SU-DHL-6 (cell line): ENCODE measurements at regions not wholly inside any gene's neighbourhood (a gene's known extent, or its start where the extent isn't known, plus 50 kb on each side); places are given as distances from the start of the nearest gene placed in this dataset.

ENCODE experiments used
- H2AFZ ChIP-seq: fragments of 200-600 bp; sonication (generic); 2 replicates; pipeline ENCODE4 v1.6.1; 2014; ENCODE audit warnings: low read depth, mild to moderate bottlenecking, moderate library complexity, mixed read lengths, antibody characterized with exemption, low read length; ENCODE audit not compliant: severe bottlenecking
- H3F3A ChIP-seq: fragments of 200-600 bp; shearing (Covaris generic); 2 replicates; pipeline ENCODE4 v1.6.0; 2016; ENCODE audit warnings: antibody characterized with exemption, mild to moderate bottlenecking; ENCODE audit not compliant: insufficient read depth
- H3K27ac ChIP-seq: fragments of 200-600 bp; sonication (generic); 2 replicates; pipeline ENCODE4 v1.5.1; 2016; ENCODE audit warnings: low read depth, mild to moderate bottlenecking, low read length, moderate library complexity, mixed read lengths
- H3K27me3 ChIP-seq: fragments of 200-600 bp; sonication (generic), shearing (Covaris generic); 2 replicates; pipeline ENCODE4 v1.6.0; 2014; ENCODE audit warnings: mild to moderate bottlenecking, low read length
- H3K36me3 ChIP-seq: fragments of 200-600 bp; sonication (generic); 2 replicates; pipeline ENCODE4 v1.6.1; 2014; ENCODE audit warnings: mild to moderate bottlenecking, low read length, mixed read lengths
- H3K4me2 ChIP-seq: fragments of 300-600, 200-600 bp; shearing (Covaris generic), sonication (generic); 2 replicates; pipeline ENCODE4 v1.6.0; 2014; ENCODE audit warnings: low read length, low read depth, mild to moderate bottlenecking; ENCODE audit not compliant: poor library complexity, severe bottlenecking
- H3K4me3 ChIP-seq: fragments of 200-600 bp; sonication (generic); 2 replicates; pipeline ENCODE4 v1.5.1; 2014; ENCODE audit warnings: antibody characterized with exemption, low read length, mild to moderate bottlenecking, mixed read lengths; ENCODE audit not compliant: insufficient read depth, poor library complexity, severe bottlenecking
- H3K79me2 ChIP-seq: fragments of 200-600 bp; sonication (generic); 2 replicates; pipeline ENCODE4 v1.6.1; 2014; ENCODE audit warnings: mild to moderate bottlenecking, low read length, moderate library complexity; ENCODE audit not compliant: insufficient read depth
- H3K9ac ChIP-seq: fragments of 200-600 bp; sonication (generic); 2 replicates; pipeline ENCODE4 v1.7.0; 2014; ENCODE audit warnings: mild to moderate bottlenecking, low read length
- H3K9me2 ChIP-seq: fragments of 200-600 bp; sonication (generic); replicated peaks from 2 replicates; pipeline ENCODE4 v1.6.1; 2014; ENCODE audit warnings: low read length; ENCODE audit not compliant: insufficient read depth
- H3K9me3 ChIP-seq: fragments of 200-600 bp; sonication (generic); 2 replicates; pipeline ENCODE4 v1.6.1; 2014; ENCODE audit warnings: low read length, mixed read lengths; ENCODE audit not compliant: insufficient read depth
- H4K20me1 ChIP-seq: fragments of 200-600 bp; sonication (generic); 2 replicates; pipeline ENCODE4 v1.6.1; 2014; ENCODE audit warnings: low read depth, mild to moderate bottlenecking, antibody characterized with exemption, low read length, moderate library complexity, mixed read lengths
- CTCF ChIP-seq: fragments of 200-600 bp; sonication (generic); IDR thresholded peaks from one replicate; pipeline ENCODE4 v1.5.1; 2017; ENCODE audit warnings: antibody characterized with exemption, mild to moderate bottlenecking, low read length, moderate library complexity; ENCODE audit not compliant: insufficient read depth, poor library complexity, severe bottlenecking
- EZH2phosphoT487 ChIP-seq: fragments of 200-600 bp; sonication (generic), shearing (Covaris generic); conservative IDR thresholded peaks from 2 replicates; pipeline ENCODE4 v1.6.1; 2018; ENCODE audit warnings: mild to moderate bottlenecking, antibody characterized with exemption, low read length, moderate library complexity, mixed read lengths

GRCh38 chr15:67013696-67014095, 51.7 kb upstream of the SMAD3 start:
- Histone ChIP-seq H3K4me3 (no peak overlapping the region), H3K27me3 (no peaks in the 10 kb centered on the region), H2AFZ (no peak overlapping the region), H3K9me3 (no peaks in the 10 kb centered on the region), H3K36me3 (no peaks in the 10 kb centered on the region), H3K27ac (no peak overlapping the region), H3K9me2 (no peaks in the 10 kb centered on the region), H3F3A (no peaks in the 10 kb centered on the region), H4K20me1 (no peaks in the 10 kb centered on the region), H3K79me2 (no peaks in the 10 kb centered on the region), H3K9ac (no peak overlapping the region), H3K4me2 (no peak overlapping the region)
- no peak for TF ChIP-seq CTCF
- TF ChIP-seq EZH2phosphoT487: no peak
